ENCODE measurements at regions not wholly inside any gene's neighbourhood (a gene's known extent, or its start where the extent isn't known, plus 50 kb on each side); places are given as distances from the start of the nearest gene placed in this dataset.

GRCh38 chr1:168631671-168632400, 55.4 kb downstream of the XCL1 start:
- no peaks in the 10 kb centered on the region for H3K9me3 ChIP-seq
- no peaks in the 10 kb centered on the region for H3K36me3 ChIP-seq
- peaks cover 0 to 3% of the 10 kb centered on the region in 2 donors for H3K27me3 ChIP-seq
- peaks cover 0 to 9% (median 0%) of the 10 kb centered on the region in 4 donors for H3K4me1 ChIP-seq
- no peak overlapping the region for H3K27ac ChIP-seq
- TF ChIP-seq, protein P1, sequence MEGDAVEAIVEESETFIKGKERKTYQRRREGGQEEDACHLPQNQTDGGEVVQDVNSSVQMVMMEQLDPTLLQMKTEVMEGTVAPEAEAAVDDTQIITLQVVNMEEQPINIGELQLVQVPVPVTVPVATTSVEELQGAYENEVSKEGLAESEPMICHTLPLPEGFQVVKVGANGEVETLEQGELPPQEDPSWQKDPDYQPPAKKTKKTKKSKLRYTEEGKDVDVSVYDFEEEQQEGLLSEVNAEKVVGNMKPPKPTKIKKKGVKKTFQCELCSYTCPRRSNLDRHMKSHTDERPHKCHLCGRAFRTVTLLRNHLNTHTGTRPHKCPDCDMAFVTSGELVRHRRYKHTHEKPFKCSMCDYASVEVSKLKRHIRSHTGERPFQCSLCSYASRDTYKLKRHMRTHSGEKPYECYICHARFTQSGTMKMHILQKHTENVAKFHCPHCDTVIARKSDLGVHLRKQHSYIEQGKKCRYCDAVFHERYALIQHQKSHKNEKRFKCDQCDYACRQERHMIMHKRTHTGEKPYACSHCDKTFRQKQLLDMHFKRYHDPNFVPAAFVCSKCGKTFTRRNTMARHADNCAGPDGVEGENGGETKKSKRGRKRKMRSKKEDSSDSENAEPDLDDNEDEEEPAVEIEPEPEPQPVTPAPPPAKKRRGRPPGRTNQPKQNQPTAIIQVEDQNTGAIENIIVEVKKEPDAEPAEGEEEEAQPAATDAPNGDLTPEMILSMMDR (IDR thresholded peaks at IDR 0.05), result no peak
- no peak overlapping the region for H3K4me3 ChIP-seq
- no peak for DNase-seq
- intact Hi-C loops (cut with DNase I; ENCODE audit: low total_unique reads), result no loop called here

DNA sequence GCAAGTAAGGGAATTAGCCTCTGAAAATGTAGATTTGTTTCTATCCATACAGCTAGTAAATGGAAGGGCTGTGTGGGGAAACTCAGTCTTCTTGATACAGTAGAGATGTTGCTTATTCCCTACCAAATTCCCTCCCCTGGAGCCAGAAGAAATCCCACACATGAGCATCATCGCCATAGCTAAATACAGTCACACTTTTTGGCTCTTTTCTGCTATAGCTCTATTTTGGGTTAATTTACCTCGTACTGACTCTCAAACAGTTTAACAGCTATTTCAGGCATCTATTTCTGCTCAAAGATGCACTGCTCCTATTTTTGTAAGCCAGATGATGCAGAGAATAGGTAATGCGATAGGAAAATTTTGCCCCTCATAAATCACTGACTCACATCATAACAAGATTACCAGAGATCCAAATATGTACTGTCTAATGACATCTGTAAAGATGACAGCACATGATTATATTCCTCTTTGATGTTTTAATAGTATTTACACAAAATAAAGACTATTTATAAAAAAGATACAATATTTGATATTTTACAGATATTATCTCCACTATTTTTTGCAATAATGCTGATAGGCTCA, 58.6 kb downstream of the XCL1 start:
- Histone ChIP-seq H3K4me1 (peaks cover 0 to 16% (median 0%) of the 10 kb centered on the region in 4 donors), H3K27me3 (peaks cover 0 to 3% of the 10 kb centered on the region in 2 donors), H3K27ac (no peak overlapping the region), H3K36me3 (no peaks in the 10 kb centered on the region), H3K9me3 (no peaks in the 10 kb centered on the region), H3K4me3 (no peak overlapping the region)
- TF ChIP-seq, protein P1 (IDR thresholded peaks at IDR 0.05), result no peak
- intact Hi-C loops (cut with DNase I; ENCODE audit: low total_unique reads), result no loop called here
- DNase-seq, result no peak

DNA sequence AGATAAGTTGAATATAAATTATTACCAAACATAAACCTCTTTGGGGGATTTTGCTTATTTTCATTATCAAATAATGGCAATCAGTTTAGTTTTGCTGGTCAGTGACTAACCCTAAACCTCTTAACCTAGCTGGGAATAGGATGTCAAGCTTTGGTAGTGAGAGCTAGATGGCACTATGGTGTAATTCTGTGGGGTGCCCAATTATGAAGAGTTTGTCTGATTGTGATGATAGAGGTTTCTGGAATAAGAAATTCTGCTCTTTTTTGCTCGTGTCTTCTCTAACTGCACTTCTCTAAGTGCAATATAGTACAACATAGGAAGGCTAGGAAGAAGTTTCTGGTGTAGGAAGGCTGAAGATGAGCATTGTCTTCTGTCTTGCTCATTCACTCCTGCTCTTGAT, 59.8 kb downstream of the XCL1 start:
- intact Hi-C loops (cut with DNase I; ENCODE audit: low total_unique reads), result no loop called here
- Histone ChIP-seq H3K27ac (peak overlapping the region in 1 of 2 donors; percentile 24), H3K9me3 (no peaks in the 10 kb centered on the region), H3K4me1 (peaks cover 0 to 16% (median 0%) of the 10 kb centered on the region in 4 donors), H3K27me3 (no peaks in the 10 kb centered on the region), H3K4me3 (no peak overlapping the region), H3K36me3 (no peaks in the 10 kb centered on the region)
- DNase-seq, result no peak
- TF ChIP-seq, protein P1 (IDR thresholded peaks at IDR 0.05), result no peak

DNA sequence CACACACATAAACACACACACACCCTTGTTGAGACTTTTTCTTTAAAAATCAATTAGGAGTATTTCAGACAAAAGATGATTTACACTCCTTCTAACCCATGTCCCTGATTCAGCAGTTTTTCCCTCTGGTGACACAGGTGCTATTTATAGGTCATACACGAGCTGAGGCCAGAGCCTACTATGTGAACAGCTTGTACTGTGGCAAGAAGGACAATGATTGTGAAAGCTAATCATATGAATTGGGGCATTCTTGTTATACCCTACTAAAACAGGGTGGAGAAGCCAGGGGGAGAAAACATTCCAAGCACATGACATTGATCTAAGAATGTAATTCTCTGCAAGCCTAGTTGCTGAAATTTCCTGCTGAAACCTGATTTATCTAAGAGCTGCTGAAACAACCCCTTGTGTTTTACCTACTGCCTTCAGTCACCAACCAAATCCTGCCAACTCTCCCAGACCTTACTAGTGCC, 60.3 kb downstream of the XCL1 start:
- TF ChIP-seq, protein P1 (IDR thresholded peaks at IDR 0.05), result no peak

GRCh38 chr1:168637350-168637991, 61.1 kb downstream of the XCL1 start:
- intact Hi-C loops (cut with DNase I; ENCODE audit: low total_unique reads), result no loop called here
- TF ChIP-seq, protein P1 (IDR thresholded peaks at IDR 0.05), result peak; percentile 9 to 18
- no peak overlapping the region for H3K4me3 ChIP-seq
- H3K4me1 ChIP-seq, result peaks cover 0 to 16% (median 0%) of the 10 kb centered on the region in 4 donors
- peak overlapping the region in 1 of 2 donors; percentile 14 for H3K27ac ChIP-seq
- DNase-seq, result no peak
- no peaks in the 10 kb centered on the region for H3K27me3 ChIP-seq
- H3K36me3 ChIP-seq, result no peaks in the 10 kb centered on the region
- H3K9me3 ChIP-seq, result no peaks in the 10 kb centered on the region

More for the DNA sequence above, 60.3 kb downstream of the XCL1 start:
- intact Hi-C loops (cut with DNase I; ENCODE audit: low total_unique reads), result no loop called here
- Histone ChIP-seq H3K9me3 (no peaks in the 10 kb centered on the region), H3K27me3 (no peaks in the 10 kb centered on the region), H3K4me1 (peaks cover 0 to 16% (median 0%) of the 10 kb centered on the region in 4 donors), H3K4me3 (no peak overlapping the region), H3K36me3 (no peaks in the 10 kb centered on the region), H3K27ac (peak overlapping the region in 1 of 2 donors; percentile 24)
- DNase-seq, result peak; percentile 67 to 68
